ENCODE measurements at regions not wholly inside any gene's neighbourhood (a gene's known extent, or its start where the extent isn't known, plus 50 kb on each side); places are given as distances from the start of the nearest gene placed in this dataset.

GRCh38 chr1:243938208-243938607, 88.2 kb upstream of the AKT3 start:
- no peak for ATAC-seq
- Histone ChIP-seq H3K9me3 (ENCODE audit: control insufficient read depth in 1 of 2, insufficient read depth in 1 of 2, low read depth in 1 of 2, low read length in 2 of 2) (no peaks in the 10 kb centered on the region), H3K36me3 (ENCODE audit: control insufficient read depth in 1 of 2, insufficient read depth in 2 of 2, low read length in 2 of 2) (no peaks in the 10 kb centered on the region), H3K9me2 (ENCODE audit: insufficient read depth) (0 out of 2 replicates have a peak, but pooled peaks cover 3% of the 10 kb centered on the region), H3K4me1 (ENCODE audit: control insufficient read depth in 1 of 2, insufficient read depth in 2 of 2, low read length in 2 of 2) (peaks cover 0 to 6% of the 10 kb centered on the region in 2 experiments; a peak in 1 of 4 replicates), H4K20me1 (ENCODE audit: insufficient read depth) (no peaks in the 10 kb centered on the region), H3K9ac (ENCODE audit: low read length) (no peak overlapping the region), H3K27me3 (ENCODE audit: insufficient read depth, low read length) (0 out of 2 replicates have a peak, but pooled peaks cover 18% of the 10 kb centered on the region), H3K4me3 (replicated peaks in 1 of 2; ENCODE audit: low read depth in 1 of 2, low read length in 2 of 2) (no peak overlapping the region), H3K4me2 (ENCODE audit: low read length) (no peak overlapping the region), H2AFZ (ENCODE audit: low read depth, low read length, poor library complexity, severe bottlenecking) (no peak overlapping the region), H3K79me2 (ENCODE audit: insufficient read depth, low read length) (no peaks in the 10 kb centered on the region), H3K27ac (ENCODE audit: low read depth, low read length) (no peak overlapping the region)
- TF ChIP-seq CEBPB (IDR thresholded peaks at IDR 0.05; ENCODE audit: low read depth) (no peak), POLR2A (IDR thresholded peaks at IDR 0.05; ENCODE audit: borderline replicate concordance, extremely low read depth, insufficient read depth, insufficient read length) (no peak), JUND (IDR thresholded peaks at IDR 0.05) (no peak), CTCF (IDR thresholded peaks at IDR 0.05 in 2 of 3, conservative IDR thresholded peaks at IDR 0.05 in 1 of 3; ENCODE audit: borderline replicate concordance in 1 of 3, insufficient read depth in 1 of 3, low read depth in 2 of 3, low read length in 2 of 3) (no peak), EGR1 (IDR thresholded peaks at IDR 0.05; ENCODE audit: low read depth) (no peak), ELF1 (IDR thresholded peaks at IDR 0.05; ENCODE audit: borderline replicate concordance, low read depth) (no peak), ATF3 (IDR thresholded peaks at IDR 0.05) (no peak), EZH2phosphoT487 (IDR thresholded peaks at IDR 0.05; ENCODE audit: borderline replicate concordance) (no peak), RAD21 (IDR thresholded peaks at IDR 0.05; ENCODE audit: low read depth) (no peak), SP1 (IDR thresholded peaks at IDR 0.05; ENCODE audit: low read depth) (no peak), REST (IDR thresholded peaks at IDR 0.05; ENCODE audit: low read depth) (no peak), ZNF274 (IDR thresholded peaks at IDR 0.05; ENCODE audit: low read depth, low read length) (no peak), CBX3 (IDR thresholded peaks at IDR 0.05; ENCODE audit: low read depth) (no peak), YY1 (IDR thresholded peaks at IDR 0.05; ENCODE audit: extremely low read depth, insufficient replicate concordance, low read depth, low read length) (no peak)
- ChIA-PET RAD21 (ENCODE audit: low non-redundant PET in 1 of 2, low total read pairs in 2 of 2, uncharacterized antibody in 2 of 2, unreplicated experiment in 2 of 2) (no interaction called here), CTCF (no interaction called here), POLR2A (no interaction called here)
- BruUV-seq (replicated peaks): no TSS peak
- DNase-seq (ENCODE audit: low read depth, low spot score): no peak
- intact Hi-C loops (cut with micrococcal nuclease): no loop called here
